ENCODE measurements at regions not wholly inside any gene's neighbourhood (a gene's known extent, or its start where the extent isn't known, plus 50 kb on each side); places are given as distances from the start of the nearest gene placed in this dataset.

- DNase-seq = no peak
Measured at GRCh38 chr15:39130556-39131379, 450.1 kb upstream of the THBS1 start.

GRCh38 chr15:39131609-39132008, 449.3 kb upstream of the THBS1 start:
- DNase-seq = no peak

- DNase-seq = no peak
Measured at GRCh38 chr15:39132070-39132469, 448.8 kb upstream of the THBS1 start.

GRCh38 chr15:39132954-39133600, 447.8 kb upstream of the THBS1 start:
- DNase-seq = peak; percentile 79

GRCh38 chr15:39134282-39134681, 446.6 kb upstream of the THBS1 start:
- DNase-seq = no peak

GRCh38 chr15:39135989-39136388, 444.9 kb upstream of the THBS1 start:
- DNase-seq = peak; percentile 97

GRCh38 chr15:39139431-39140059, 441.3 kb upstream of the THBS1 start:
- no peak for DNase-seq

GRCh38 chr15:39140060-39140604, 440.7 kb upstream of the THBS1 start:
- peak; percentile 99 for DNase-seq

- DNase-seq = no peak
Measured at GRCh38 chr15:39142500-39142899, 438.4 kb upstream of the THBS1 start.

- DNase-seq = no peak
Measured at GRCh38 chr15:39143479-39143878, 437.4 kb upstream of the THBS1 start.

- DNase-seq = no peak
Measured at GRCh38 chr15:39144051-39144450, 436.8 kb upstream of the THBS1 start.

- peak; percentile 72 for DNase-seq
Measured at GRCh38 chr15:39144613-39145499, 436.0 kb upstream of the THBS1 start.

GRCh38 chr15:39145854-39146625, 434.8 kb upstream of the THBS1 start:
- no peak for DNase-seq

GRCh38 chr15:39149636-39150150, 431.2 kb upstream of the THBS1 start:
- no peak for DNase-seq

- no peak for DNase-seq
Measured at GRCh38 chr15:39151545-39151944, 429.3 kb upstream of the THBS1 start.

- DNase-seq = no peak
Measured at GRCh38 chr15:39153058-39153714, 427.7 kb upstream of the THBS1 start.

GRCh38 chr15:39153716-39154115, 427.2 kb upstream of the THBS1 start:
- no peak for DNase-seq

GRCh38 chr15:39154227-39154638, 426.6 kb upstream of the THBS1 start:
- DNase-seq = no peak

GRCh38 chr15:39154776-39155175, 426.1 kb upstream of the THBS1 start:
- peak; percentile 53 for DNase-seq

GRCh38 chr15:39156166-39156565, 424.7 kb upstream of the THBS1 start:
- DNase-seq = peak; percentile 44

Data from fibroblast of skin of abdomen (primary cell).